ENCODE measurements at regions not wholly inside any gene's neighbourhood (a gene's known extent, or its start where the extent isn't known, plus 50 kb on each side); places are given as distances from the start of the nearest gene placed in this dataset.

- no peak for TF ChIP-seq POLR2AphosphoS5 (IDR thresholded peaks at IDR 0.05; ENCODE audit: borderline replicate concordance, low read depth, low read length)
- TF ChIP-seq EZH2 (IDR thresholded peaks at IDR 0.05), result no peak
- no peak for TF ChIP-seq FOXP2 (optimal IDR thresholded peaks at IDR 0.05; ENCODE audit: control extremely low read depth, extremely low read length, insufficient read depth)
These were observed 321.5 kb upstream of the PTBP2 start for GRCh38 chr1:96400089-96400488.

Measured in SK-N-MC (cell line).